Natural killer cell (primary cell): ENCODE measurements at regions not wholly inside any gene's neighbourhood (a gene's known extent, or its start where the extent isn't known, plus 50 kb on each side); places are given as distances from the start of the nearest gene placed in this dataset.
"Not testable (repeated sequence)": the region's sequence is repeated elsewhere in the genome, so short reads cannot be mapped to it uniquely, and the experiment has no call there.

ENCODE experiments used
- ATAC-seq, 3 donors: fragments of 150-1000 bp in 2 of 3; fragments of 200-7000 bp in 1 of 3; cut with Tn5 transposase; 1 replicate in 1 of 3; 2 replicates in 2 of 3; pipeline ENCODE4 v1.10.0; 2021; ENCODE audit warnings: mild to moderate bottlenecking in 2 of 3, moderate library complexity in 2 of 3
- DNase-seq, 2 donors: peaks; one replicate each; pipeline versions ENCODE4 v3.0.0 to v3.0.0-alpha.2; 2013 to 2021; ENCODE audit warnings: mixed read lengths in 1 of 2
- H3K27ac ChIP-seq: one replicate; pipeline ENCODE4 v1.5.1; 2013; ENCODE audit warnings: mild to moderate bottlenecking, low read length
- H3K27me3 ChIP-seq: one replicate; pipeline ENCODE4 v1.6.1; 2013; ENCODE audit warnings: low read length; ENCODE audit not compliant: control insufficient read depth, insufficient read depth
- H3K36me3 ChIP-seq: one replicate; pipeline ENCODE4 v1.6.1; 2013; ENCODE audit warnings: low read length; ENCODE audit not compliant: control insufficient read depth, insufficient read depth
- H3K4me1 ChIP-seq: one replicate; pipeline ENCODE4 v1.6.1; 2013; ENCODE audit warnings: low read length; ENCODE audit not compliant: control insufficient read depth, insufficient read depth
- H3K4me3 ChIP-seq: one replicate; pipeline ENCODE4 v1.5.1; 2013; ENCODE audit warnings: low read length
- H3K9me3 ChIP-seq: one replicate; pipeline ENCODE4 v1.6.1; 2013; ENCODE audit warnings: low read length; ENCODE audit not compliant: control insufficient read depth, insufficient read depth
- H3K27ac Mint-ChIP-seq, 2 donors: one replicate each; pipeline ENCODE4 v1.8.0; 2022; ENCODE audit warnings: mild to moderate bottlenecking in 2 of 2, mixed read lengths in 2 of 2, moderate library complexity in 1 of 2
- H3K27me3 Mint-ChIP-seq, 2 donors: one replicate each; pipeline ENCODE4 v1.8.0; 2022; ENCODE audit warnings: low read depth in 2 of 2, mixed read lengths in 2 of 2
- H3K36me3 Mint-ChIP-seq: one replicate; pipeline ENCODE4 v1.8.0; 2022; ENCODE audit warnings: mixed read lengths
- H3K4me1 Mint-ChIP-seq, 2 donors: one replicate each; pipeline ENCODE4 v1.8.0; 2022; ENCODE audit warnings: mixed read lengths in 2 of 2
- H3K4me3 Mint-ChIP-seq: one replicate; pipeline ENCODE4 v1.8.0; 2022; ENCODE audit warnings: mild to moderate bottlenecking, moderate library complexity, mixed read lengths
- H3K9me3 Mint-ChIP-seq, 2 donors: one replicate each; pipeline ENCODE4 v1.8.0; 2022; ENCODE audit warnings: mixed read lengths in 2 of 2
- WGBS: methylation state at CpG from one replicate; pipeline ENCODE4 v1.1.7; 2013; ENCODE audit warnings: missing lambda C conversion rate; ENCODE audit not compliant: insufficient coverage; 5-methylcytosine and 5-hydroxymethylcytosine counted together
- intact Hi-C: fragments of 100-400 bp; cut with micrococcal nuclease; formaldehyde crosslinking; loops from one replicate; pipeline ENCODE4 v1.14.2; 2022
- TF ChIP-seq, protein P1 (sequence below): fragments of 200-600 bp; IDR thresholded peaks from one replicate; pipeline ENCODE4 v1.8.0; 2022; ENCODE audit warnings: antibody characterized with exemption

DNA sequence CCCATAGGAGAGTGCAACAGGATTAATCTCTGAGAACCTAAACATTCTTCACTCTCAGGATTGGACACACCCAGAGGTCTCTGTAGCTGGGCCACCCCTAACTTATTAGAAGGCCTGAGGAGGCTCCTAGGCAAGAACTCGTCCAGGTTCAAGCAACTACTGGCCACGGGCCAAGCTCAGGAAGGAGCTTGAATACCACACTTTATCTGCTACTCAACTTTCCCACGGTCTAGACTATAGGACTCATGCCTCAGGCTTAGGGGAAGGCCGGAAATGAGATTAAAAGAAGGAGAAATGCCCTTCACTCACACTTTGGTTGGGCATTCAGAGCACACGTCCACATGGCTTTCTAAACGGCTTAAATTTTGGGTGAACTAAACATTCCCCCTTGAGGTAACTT is 142.8 kb upstream of the PHYHIPL start:
- no peaks in the 10 kb centered on the region for H3K27me3 Mint-ChIP-seq
- intact Hi-C loops: no loop called here
- no peak for ATAC-seq
- H3K9me3 ChIP-seq: no peaks in the 10 kb centered on the region
- no peak overlapping the region for H3K27ac Mint-ChIP-seq
- no peaks in the 10 kb centered on the region for H3K36me3 ChIP-seq
- no peak overlapping the region for H3K4me3 ChIP-seq
- no peak overlapping the region for H3K27ac ChIP-seq
- H3K9me3 Mint-ChIP-seq: peaks cover 6 to 17% of the 10 kb centered on the region in 2 donors
- no peaks in the 10 kb centered on the region for H3K27me3 ChIP-seq
- DNase-seq: no peak
- no peaks in the 10 kb centered on the region for H3K36me3 Mint-ChIP-seq
- 74% methylated on average over 6 of the region's 6 CpGs for WGBS
- TF ChIP-seq, protein P1, sequence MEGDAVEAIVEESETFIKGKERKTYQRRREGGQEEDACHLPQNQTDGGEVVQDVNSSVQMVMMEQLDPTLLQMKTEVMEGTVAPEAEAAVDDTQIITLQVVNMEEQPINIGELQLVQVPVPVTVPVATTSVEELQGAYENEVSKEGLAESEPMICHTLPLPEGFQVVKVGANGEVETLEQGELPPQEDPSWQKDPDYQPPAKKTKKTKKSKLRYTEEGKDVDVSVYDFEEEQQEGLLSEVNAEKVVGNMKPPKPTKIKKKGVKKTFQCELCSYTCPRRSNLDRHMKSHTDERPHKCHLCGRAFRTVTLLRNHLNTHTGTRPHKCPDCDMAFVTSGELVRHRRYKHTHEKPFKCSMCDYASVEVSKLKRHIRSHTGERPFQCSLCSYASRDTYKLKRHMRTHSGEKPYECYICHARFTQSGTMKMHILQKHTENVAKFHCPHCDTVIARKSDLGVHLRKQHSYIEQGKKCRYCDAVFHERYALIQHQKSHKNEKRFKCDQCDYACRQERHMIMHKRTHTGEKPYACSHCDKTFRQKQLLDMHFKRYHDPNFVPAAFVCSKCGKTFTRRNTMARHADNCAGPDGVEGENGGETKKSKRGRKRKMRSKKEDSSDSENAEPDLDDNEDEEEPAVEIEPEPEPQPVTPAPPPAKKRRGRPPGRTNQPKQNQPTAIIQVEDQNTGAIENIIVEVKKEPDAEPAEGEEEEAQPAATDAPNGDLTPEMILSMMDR: no peak
- H3K4me3 Mint-ChIP-seq: no peak overlapping the region
- H3K4me1 Mint-ChIP-seq: no peaks in the 10 kb centered on the region
- H3K4me1 ChIP-seq: no peaks in the 10 kb centered on the region

DNA sequence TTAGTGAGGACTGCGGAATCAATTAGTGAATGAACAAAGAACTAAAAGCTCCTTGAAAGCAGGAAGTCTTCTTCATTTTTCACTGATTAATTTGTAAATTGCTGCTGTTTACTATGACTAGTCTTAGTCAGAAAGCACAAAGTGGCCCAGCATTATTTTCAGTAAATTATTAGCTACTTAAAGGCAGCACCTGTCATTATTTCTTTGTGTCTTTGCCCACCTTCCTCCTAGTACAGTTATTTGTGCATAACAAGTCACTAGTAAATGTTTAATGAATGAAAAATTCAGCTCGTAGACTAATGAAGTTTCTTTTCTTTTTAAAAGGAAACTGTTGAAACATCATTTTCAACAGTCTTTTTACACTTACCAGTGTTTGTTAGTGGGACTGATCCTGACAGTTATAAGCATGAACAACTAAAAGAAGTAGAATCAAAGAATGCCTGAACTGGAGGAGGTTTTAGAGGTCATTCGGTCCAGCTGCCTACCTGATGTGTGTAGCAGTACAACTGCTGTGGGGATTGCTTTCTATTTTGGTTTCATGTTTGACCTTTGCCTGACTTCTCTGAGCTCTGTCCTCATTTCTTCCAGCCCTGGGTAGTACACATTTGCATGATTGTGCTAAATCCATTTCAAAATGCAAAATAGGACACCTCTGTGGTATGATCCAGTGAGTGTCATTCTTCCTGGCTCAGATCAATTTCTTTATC is 140.0 kb upstream of the PHYHIPL start:
- intact Hi-C loops: no loop called here
- no peak for ATAC-seq
- no peak overlapping the region for H3K4me3 ChIP-seq
- TF ChIP-seq, protein P1: no peak
- no peaks in the 10 kb centered on the region for H3K36me3 Mint-ChIP-seq
- H3K27ac Mint-ChIP-seq: no peak overlapping the region
- H3K27me3 ChIP-seq: no peaks in the 10 kb centered on the region
- no peaks in the 10 kb centered on the region for H3K4me1 ChIP-seq
- no peaks in the 10 kb centered on the region for H3K27me3 Mint-ChIP-seq
- no peak overlapping the region for H3K4me3 Mint-ChIP-seq
- 94% methylated on average over 2 of the region's 3 CpGs for WGBS
- H3K4me1 Mint-ChIP-seq: no peaks in the 10 kb centered on the region
- H3K9me3 ChIP-seq: no peaks in the 10 kb centered on the region
- peaks cover 4 to 11% of the 10 kb centered on the region in 2 donors for H3K9me3 Mint-ChIP-seq
- DNase-seq: no peak
- no peak overlapping the region for H3K27ac ChIP-seq
- H3K36me3 ChIP-seq: no peaks in the 10 kb centered on the region

DNA sequence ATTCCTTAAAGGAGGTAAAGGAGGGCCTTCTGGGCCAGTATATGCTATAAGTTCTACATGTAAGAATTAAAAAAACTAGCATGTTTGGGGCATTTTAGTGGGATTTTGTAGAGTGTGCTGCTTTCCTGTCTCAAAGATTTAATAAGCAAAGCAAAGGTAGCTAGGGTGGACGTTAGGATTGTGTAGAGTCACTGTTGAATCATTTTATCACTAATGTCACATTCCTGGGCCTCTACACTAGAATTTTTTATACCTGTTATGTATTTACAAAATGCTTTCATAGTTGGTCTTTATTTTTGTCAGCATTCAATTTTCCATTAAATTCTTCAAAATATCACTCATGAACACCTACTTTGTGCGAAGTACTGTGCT is 139.4 kb upstream of the PHYHIPL start:
- no peaks in the 10 kb centered on the region for H3K4me1 Mint-ChIP-seq
- TF ChIP-seq, protein P1: no peak
- DNase-seq: no peak
- H3K9me3 ChIP-seq: no peaks in the 10 kb centered on the region
- no peaks in the 10 kb centered on the region for H3K36me3 Mint-ChIP-seq
- no peaks in the 10 kb centered on the region for H3K36me3 ChIP-seq
- H3K9me3 Mint-ChIP-seq: peaks cover 6 to 12% of the 10 kb centered on the region in 2 donors
- no peak overlapping the region for H3K4me3 ChIP-seq
- intact Hi-C loops: no loop called here
- WGBS: 76% methylated on average over 2 of the region's 2 CpGs
- H3K4me3 Mint-ChIP-seq: no peak overlapping the region
- H3K27ac ChIP-seq: no peak overlapping the region
- H3K27me3 Mint-ChIP-seq: no peaks in the 10 kb centered on the region
- H3K27ac Mint-ChIP-seq: no peak overlapping the region
- H3K27me3 ChIP-seq: no peaks in the 10 kb centered on the region
- no peaks in the 10 kb centered on the region for H3K4me1 ChIP-seq
- no peak for ATAC-seq

DNA sequence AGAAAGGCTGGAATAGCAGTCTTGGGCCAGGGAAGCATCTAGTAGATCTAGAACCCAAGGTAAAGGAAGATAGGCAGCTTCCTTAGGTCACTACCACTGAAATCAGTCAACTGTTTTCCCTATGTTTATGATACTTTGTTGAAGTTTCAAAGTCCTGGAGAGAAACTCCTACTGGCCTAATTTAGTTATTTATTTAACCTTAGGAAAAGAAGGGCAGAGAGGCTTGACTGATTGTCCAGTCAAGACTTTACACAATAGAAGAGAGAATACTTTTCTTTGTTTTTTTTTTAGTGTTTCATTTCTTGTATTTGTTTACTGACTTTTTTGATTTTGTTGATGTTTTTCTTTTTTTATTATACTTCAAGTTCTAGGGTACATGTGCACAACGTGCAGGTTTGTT is 138.9 kb upstream of the PHYHIPL start:
- Histone ChIP-seq H3K27ac (no peak overlapping the region), H3K27me3 (no peaks in the 10 kb centered on the region), H3K4me3 (no peak overlapping the region), H3K9me3 (no peaks in the 10 kb centered on the region), H3K4me1 (no peaks in the 10 kb centered on the region), H3K36me3 (no peaks in the 10 kb centered on the region)
- TF ChIP-seq, protein P1: no peak
- Mint-ChIP-seq H3K4me3 (no peak overlapping the region), H3K27ac (no peak overlapping the region), H3K27me3 (no peaks in the 10 kb centered on the region), H3K9me3 (peaks cover 7 to 15% of the 10 kb centered on the region in 2 donors), H3K36me3 (no peaks in the 10 kb centered on the region), H3K4me1 (no peaks in the 10 kb centered on the region)
- ATAC-seq (no peak), DNase-seq (no peak)
- intact Hi-C loops: no loop called here
- WGBS: no CpG with 5 or more reads among the region's 1 CpG

DNA sequence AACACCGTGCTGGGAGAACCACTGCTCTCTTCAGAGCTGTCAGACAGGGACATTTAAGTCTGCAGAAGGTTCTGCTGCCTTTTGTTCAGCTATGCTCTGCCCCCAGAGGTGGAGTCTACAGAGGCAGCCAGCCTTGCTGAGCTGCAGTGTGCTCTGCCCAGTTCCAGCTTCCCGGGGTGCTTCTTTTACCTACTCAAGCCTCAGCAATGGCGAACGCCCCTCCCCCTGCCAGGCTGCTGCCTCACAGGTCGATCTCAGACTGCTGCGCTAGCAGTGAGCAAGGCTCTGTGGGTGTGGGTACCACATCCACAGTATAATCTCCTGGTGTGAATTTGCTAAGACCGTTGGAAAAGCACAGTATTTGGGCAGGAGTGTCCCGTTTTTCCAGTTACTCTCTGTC is 133.1 kb upstream of the PHYHIPL start:
- H3K36me3 Mint-ChIP-seq, H3K4me1 ChIP-seq, H3K4me3 ChIP-seq, H3K4me3 Mint-ChIP-seq, H3K27ac Mint-ChIP-seq, H3K9me3 ChIP-seq, ATAC-seq, H3K27me3 Mint-ChIP-seq, H3K27ac ChIP-seq, H3K4me1 Mint-ChIP-seq, H3K36me3 ChIP-seq, DNase-seq, H3K27me3 ChIP-seq, intact Hi-C loops: not testable (repeated sequence)
- H3K9me3 Mint-ChIP-seq: peaks cover 7 to 13% of the 10 kb centered on the region in 2 donors
- 74% methylated on average over 8 of the region's 8 CpGs for WGBS
